AG09319 (cell line): ENCODE measurements at regions not wholly inside any gene's neighbourhood (a gene's known extent, or its start where the extent isn't known, plus 50 kb on each side); places are given as distances from the start of the nearest gene placed in this dataset.

ENCODE experiments used
- DNase-seq: peaks from one replicate; pipeline ENCODE4 v3.0.0-alpha.2; 2010; ENCODE audit warnings: low read depth; ENCODE audit errors: extremely low read depth
- TF ChIP-seq, protein P1 (sequence below): IDR thresholded peaks from 2 replicates; pipeline ENCODE4 v1.5.1; 2011; ENCODE audit warnings: low read depth, mild to moderate bottlenecking, inconsistent platforms, low read length, moderate library complexity

DNA sequence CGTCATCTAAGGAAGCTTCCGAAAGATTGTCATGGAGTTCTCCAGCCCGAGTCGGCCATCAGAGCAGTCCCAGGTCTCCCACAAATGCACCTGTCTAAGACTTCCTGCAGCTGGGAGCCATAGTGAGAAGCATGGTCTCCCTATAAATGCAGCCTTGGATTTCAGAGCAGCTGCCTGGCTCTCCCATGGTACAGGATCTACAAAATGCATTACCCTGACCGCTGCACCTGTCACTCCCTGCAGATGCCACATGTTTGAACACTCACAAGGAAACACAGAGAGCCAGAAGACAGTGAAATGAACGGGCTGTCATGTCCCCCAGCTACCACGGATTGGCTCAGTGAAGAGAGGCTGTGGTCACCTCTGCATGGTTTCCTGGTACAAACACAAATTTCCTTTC, 702.7 kb downstream of the MED13L start:
- DNase-seq: no peak
- TF ChIP-seq, protein P1, sequence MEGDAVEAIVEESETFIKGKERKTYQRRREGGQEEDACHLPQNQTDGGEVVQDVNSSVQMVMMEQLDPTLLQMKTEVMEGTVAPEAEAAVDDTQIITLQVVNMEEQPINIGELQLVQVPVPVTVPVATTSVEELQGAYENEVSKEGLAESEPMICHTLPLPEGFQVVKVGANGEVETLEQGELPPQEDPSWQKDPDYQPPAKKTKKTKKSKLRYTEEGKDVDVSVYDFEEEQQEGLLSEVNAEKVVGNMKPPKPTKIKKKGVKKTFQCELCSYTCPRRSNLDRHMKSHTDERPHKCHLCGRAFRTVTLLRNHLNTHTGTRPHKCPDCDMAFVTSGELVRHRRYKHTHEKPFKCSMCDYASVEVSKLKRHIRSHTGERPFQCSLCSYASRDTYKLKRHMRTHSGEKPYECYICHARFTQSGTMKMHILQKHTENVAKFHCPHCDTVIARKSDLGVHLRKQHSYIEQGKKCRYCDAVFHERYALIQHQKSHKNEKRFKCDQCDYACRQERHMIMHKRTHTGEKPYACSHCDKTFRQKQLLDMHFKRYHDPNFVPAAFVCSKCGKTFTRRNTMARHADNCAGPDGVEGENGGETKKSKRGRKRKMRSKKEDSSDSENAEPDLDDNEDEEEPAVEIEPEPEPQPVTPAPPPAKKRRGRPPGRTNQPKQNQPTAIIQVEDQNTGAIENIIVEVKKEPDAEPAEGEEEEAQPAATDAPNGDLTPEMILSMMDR: no peak

DNA sequence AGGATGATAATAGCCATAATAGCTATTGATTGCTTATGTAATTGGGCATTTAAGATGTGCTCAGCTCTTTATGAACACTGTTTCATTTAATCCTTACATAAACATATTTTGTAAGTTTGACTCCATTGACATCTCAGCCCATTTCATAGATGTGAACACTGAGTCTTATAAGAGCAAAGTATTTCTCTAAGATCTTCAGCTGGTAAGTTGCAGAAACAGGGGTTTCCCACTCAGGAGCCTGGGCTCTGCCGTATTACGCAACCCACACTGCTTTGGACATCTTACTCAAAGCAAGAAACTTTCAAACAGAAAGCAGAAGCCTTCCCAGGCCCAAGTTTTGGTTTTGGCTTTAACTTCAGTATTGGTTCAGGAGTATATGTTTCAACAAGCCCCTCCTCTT, 705.1 kb downstream of the MED13L start:
- TF ChIP-seq, protein P1: no peak

DNA sequence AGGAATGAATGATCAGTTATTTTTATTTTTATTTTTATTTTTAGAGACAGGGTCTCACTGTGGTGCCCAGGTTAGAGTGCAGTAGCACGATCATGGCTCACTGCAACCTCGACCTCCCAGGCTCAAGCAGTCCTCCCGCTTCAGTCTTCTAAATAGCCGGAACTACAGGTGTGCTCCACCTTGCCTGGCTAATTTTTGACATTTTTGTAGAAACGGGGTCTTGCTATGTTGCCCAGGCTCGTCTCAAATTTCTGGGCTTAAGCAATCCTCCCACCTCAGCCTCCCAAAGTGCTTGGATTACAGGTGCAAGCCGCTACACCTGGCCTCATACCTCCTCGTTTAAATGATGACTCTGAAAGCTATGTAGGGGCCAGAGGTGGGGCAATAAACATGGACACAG, 706.0 kb downstream of the MED13L start:
- TF ChIP-seq, protein P1: no peak
- no peak for DNase-seq

More for the DNA sequence above, 705.1 kb downstream of the MED13L start:
- no peak for DNase-seq

DNA sequence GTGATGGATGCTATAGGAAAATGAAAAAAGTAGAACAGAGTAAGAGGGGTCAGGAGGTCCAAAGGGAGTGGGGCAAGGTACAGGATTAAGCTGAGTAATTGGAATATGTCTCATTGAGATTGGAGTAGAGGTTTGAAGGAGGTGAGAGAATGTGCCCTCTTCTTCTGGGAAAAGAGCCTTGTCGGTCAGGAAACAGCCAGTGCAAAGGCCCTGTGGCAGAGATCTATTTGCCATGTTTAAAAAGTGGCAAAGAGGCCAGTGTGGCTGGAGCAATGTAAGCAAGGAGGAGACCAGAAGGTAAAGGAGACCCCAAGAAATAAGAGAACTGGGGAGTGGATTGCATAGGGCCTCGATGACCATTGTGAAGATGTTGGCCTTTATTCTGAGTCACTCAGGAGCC, 706.5 kb downstream of the MED13L start:
- TF ChIP-seq, protein P1: no peak
- DNase-seq: no peak

DNA sequence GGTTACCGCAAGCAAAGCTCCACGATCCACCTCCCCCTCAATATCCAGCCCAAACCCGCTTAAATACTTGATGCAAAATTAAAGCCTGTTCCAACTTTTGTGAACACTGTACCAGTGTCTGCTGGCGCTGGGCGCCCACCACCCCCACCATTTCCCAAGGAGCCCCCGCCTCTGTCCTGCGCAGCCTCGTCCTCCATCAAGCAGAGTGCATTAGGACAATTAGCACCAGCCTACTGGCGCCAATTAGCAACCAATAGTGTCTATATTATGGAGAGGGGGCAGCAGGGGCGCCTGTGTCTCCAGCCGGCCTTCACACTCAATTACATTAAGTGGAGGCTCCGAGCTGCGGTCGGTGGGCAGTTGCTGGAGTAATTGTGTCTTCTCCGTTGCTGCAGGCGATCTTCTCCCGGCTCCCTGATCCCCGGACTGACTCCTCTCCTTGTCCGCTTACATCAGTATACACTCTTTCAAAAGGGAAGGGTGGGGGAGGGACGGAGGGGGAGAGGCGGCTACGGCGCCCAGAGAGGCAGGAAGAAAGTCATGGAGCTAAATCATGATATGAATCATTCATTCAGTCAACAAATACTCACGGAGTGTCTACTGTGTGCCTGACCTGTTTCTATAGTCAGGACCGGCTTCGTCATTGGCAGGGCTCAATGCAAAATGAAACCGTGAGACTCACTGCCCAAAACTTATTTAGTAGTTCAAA, 707.3 kb downstream of the MED13L start:
- no peak for DNase-seq
- TF ChIP-seq, protein P1: no peak

DNA sequence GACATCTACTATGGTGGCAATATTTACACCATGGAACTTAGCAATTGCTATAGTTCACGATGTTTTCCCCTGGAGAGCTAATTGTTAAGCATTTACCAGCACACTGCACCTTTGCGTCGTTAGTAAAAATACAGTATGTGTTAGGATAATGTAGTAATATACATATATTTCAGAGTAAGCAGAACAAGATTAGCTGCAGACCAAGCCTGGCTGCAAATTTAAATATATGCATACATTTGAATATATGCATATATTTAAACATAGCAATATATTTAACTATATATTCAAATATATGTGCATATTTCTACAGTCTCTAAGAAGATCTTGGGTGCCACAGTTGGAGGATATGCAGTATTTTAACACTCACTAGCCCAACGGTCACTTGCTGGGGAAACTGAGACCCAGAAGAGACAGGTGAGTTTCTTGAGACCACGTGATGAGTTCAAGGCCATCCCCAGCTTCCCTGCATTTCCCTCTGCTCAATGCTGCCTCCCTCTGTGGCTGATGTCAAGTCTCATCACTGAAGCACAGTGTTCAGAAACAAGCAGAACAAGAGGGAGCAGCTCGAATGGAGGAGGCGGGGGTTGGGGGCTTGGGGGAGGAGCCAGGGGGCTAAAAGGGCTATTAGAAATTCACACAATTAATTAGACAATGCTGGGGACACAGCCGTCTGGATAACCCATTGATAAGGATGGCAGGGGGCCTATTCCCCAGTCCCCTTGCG, 708.0 kb downstream of the MED13L start:
- no peak for DNase-seq
- TF ChIP-seq, protein P1: peak; percentile 27

DNA sequence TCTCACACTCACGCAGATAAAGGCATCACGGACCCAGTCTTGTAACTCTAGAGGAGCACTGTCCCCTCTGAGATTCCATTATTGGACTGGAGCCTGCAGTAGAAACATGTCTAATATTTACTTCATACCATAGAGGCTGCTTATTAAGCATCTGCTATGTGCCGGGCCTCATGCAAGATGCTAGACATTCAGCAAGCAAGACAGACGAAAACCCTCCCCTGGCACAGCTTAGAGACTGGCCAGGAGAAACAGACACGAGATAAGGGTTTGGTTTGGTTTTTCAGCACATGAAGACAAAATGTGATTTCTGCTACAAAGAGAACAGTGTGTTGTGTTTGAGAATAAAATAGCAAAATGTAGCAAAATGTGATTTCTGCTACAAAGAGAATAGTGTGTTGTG, 719.2 kb downstream of the MED13L start:
- TF ChIP-seq, protein P1: no peak
- no peak for DNase-seq
